ENCODE measurements at regions not wholly inside any gene's neighbourhood (a gene's known extent, or its start where the extent isn't known, plus 50 kb on each side); places are given as distances from the start of the nearest gene placed in this dataset.

- no peak for TF ChIP-seq ZNF274 (IDR thresholded peaks at IDR 0.05; ENCODE audit: borderline replicate concordance, extremely low read depth, low read length)
- TF ChIP-seq, protein P1, sequence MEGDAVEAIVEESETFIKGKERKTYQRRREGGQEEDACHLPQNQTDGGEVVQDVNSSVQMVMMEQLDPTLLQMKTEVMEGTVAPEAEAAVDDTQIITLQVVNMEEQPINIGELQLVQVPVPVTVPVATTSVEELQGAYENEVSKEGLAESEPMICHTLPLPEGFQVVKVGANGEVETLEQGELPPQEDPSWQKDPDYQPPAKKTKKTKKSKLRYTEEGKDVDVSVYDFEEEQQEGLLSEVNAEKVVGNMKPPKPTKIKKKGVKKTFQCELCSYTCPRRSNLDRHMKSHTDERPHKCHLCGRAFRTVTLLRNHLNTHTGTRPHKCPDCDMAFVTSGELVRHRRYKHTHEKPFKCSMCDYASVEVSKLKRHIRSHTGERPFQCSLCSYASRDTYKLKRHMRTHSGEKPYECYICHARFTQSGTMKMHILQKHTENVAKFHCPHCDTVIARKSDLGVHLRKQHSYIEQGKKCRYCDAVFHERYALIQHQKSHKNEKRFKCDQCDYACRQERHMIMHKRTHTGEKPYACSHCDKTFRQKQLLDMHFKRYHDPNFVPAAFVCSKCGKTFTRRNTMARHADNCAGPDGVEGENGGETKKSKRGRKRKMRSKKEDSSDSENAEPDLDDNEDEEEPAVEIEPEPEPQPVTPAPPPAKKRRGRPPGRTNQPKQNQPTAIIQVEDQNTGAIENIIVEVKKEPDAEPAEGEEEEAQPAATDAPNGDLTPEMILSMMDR (IDR thresholded peaks at IDR 0.05; ENCODE audit: control extremely low read depth in 1 of 3, insufficient read depth in 1 of 3, low read depth in 1 of 3, low read length in 3 of 3), result no peak
These were observed 304.5 kb upstream of the FANCL start for GRCh38 chr2:58545300-58546280.
